ENCODE measurements at regions not wholly inside any gene's neighbourhood (a gene's known extent, or its start where the extent isn't known, plus 50 kb on each side); places are given as distances from the start of the nearest gene placed in this dataset.

- no peak for TF ChIP-seq EZH2 (IDR thresholded peaks at IDR 0.05)
- TF ChIP-seq MAX (IDR thresholded peaks at IDR 0.05): no peak
- no peak for TF ChIP-seq CTCF (IDR thresholded peaks at IDR 0.05 in 2 of 3, conservative IDR thresholded peaks at IDR 0.05 in 1 of 3; ENCODE audit: borderline replicate concordance in 1 of 3, insufficient read depth in 1 of 3, low read depth in 2 of 3, low read length in 2 of 3)
- TF ChIP-seq RAD21 (IDR thresholded peaks at IDR 0.05; ENCODE audit: low read depth): no peak
- no peak for TF ChIP-seq ZFX (IDR thresholded peaks at IDR 0.05)
- no peak for TF ChIP-seq EGR1 (IDR thresholded peaks at IDR 0.05; ENCODE audit: low read depth)
- no peak for TF ChIP-seq ZBTB33 (IDR thresholded peaks at IDR 0.05; ENCODE audit: extremely low read depth, insufficient replicate concordance, low read length)
- no peak for TF ChIP-seq POLR2AphosphoS5 (IDR thresholded peaks at IDR 0.05; ENCODE audit: low read depth, low read length)
- no peak for TF ChIP-seq POLR2A (IDR thresholded peaks at IDR 0.05; ENCODE audit: borderline replicate concordance, extremely low read depth, insufficient read depth, insufficient read length)
- TF ChIP-seq TCF7L2 (IDR thresholded peaks at IDR 0.05; ENCODE audit: borderline replicate concordance, extremely low read depth, insufficient read depth, insufficient read length): no peak
- TF ChIP-seq JUND (IDR thresholded peaks at IDR 0.05): no peak
- no peak for TF ChIP-seq YY1 (IDR thresholded peaks at IDR 0.05; ENCODE audit: extremely low read depth, insufficient replicate concordance, low read depth, low read length)
- no peak for TF ChIP-seq SP1 (IDR thresholded peaks at IDR 0.05; ENCODE audit: low read depth)
These were observed 72.6 kb upstream of the INSIG1 start for GRCh38 chr7:155225095-155225494.
